PC-3 (cell line): ENCODE measurements at regions not wholly inside any gene's neighbourhood (a gene's known extent, or its start where the extent isn't known, plus 50 kb on each side); places are given as distances from the start of the nearest gene placed in this dataset.

Source experiments
- ATAC-seq: fragments of 200-7000 bp; cut with Tn5 transposase; 2 replicates; pipeline ENCODE4 v1.9.1; 2020; ENCODE audit warnings: mild to moderate bottlenecking, moderate library complexity
- BruUV-seq: library from RNA; stranded (reverse); fragments of 400-500 nt; replicated peaks from 2 replicates; lab custom pipeline; 2021; lab: Mats Ljungman, UMichigan
- CTCF ChIA-PET: fragments of 300-600 bp; sonication (Branson Sonifier 250); formaldehyde crosslinking; loops from one replicate; lab custom pipeline; 2022; ENCODE audit warnings: antibody characterized with exemption; lab: Charles Lee
- POLR2A ChIA-PET: fragments of 300-600 bp; sonication (Branson Sonifier 250); formaldehyde crosslinking; loops from one replicate; lab custom pipeline; 2022; ENCODE audit warnings: antibody characterized with exemption; ENCODE audit not compliant: unreplicated experiment; lab: Charles Lee
- DNase-seq: peaks from one replicate; pipeline ENCODE4 v3.0.0-alpha.2; 2015
- H2AFZ ChIP-seq: fragments of 300-600 bp; sonication (generic); 2 replicates; pipeline ENCODE4 v1.6.0; 2016; ENCODE audit warnings: antibody characterized with exemption, low read length
- H3F3A ChIP-seq: fragments of 300-600 bp; sonication (generic); one replicate; pipeline ENCODE4 v1.6.0; 2017; ENCODE audit warnings: antibody characterized with exemption, low read length, control low read depth, mild to moderate bottlenecking; ENCODE audit not compliant: unreplicated experiment
- H3K27ac ChIP-seq: fragments of 300-600 bp; sonication (generic); 2 replicates; pipeline ENCODE4 v1.5.1; 2016; ENCODE audit warnings: mild to moderate bottlenecking, low read length
- H3K27me3 ChIP-seq: fragments of 300-600 bp; sonication (generic); 2 replicates; pipeline ENCODE4 v1.6.1; 2016; ENCODE audit warnings: low read length, mixed read lengths
- H3K36me3 ChIP-seq: fragments of 300-600 bp; sonication (generic); 2 replicates; pipeline ENCODE4 v1.6.1; 2016; ENCODE audit warnings: low read depth, mixed run types, low read length, mixed read lengths
- H3K4me1 ChIP-seq: fragments of 300-600 bp; sonication (generic); 2 replicates; pipeline ENCODE4 v1.5.1; 2016; ENCODE audit warnings: low read length; ENCODE audit not compliant: insufficient read depth
- H3K4me2 ChIP-seq: fragments of 300-600 bp; sonication (generic); 2 replicates; pipeline ENCODE4 v1.6.0; 2016; ENCODE audit warnings: low read length
- H3K4me3 ChIP-seq: fragments of 300-600 bp; sonication (generic); 2 replicates; pipeline ENCODE4 v1.5.1; 2016; ENCODE audit warnings: mild to moderate bottlenecking, low read length, mixed read lengths
- H3K79me2 ChIP-seq: fragments of 300-600 bp; sonication (generic); 2 replicates; pipeline ENCODE4 v1.6.1; 2017; ENCODE audit warnings: low read length, mixed read lengths
- H3K9ac ChIP-seq: fragments of 300-600 bp; sonication (generic); 2 replicates; pipeline ENCODE4 v1.6.0; 2016; ENCODE audit warnings: mild to moderate bottlenecking, low read length
- H3K9me2 ChIP-seq: fragments of 300-600 bp; sonication (generic); replicated peaks from 2 replicates; pipeline ENCODE4 v1.6.1; 2016; ENCODE audit warnings: mixed run types, low read length, mixed read lengths
- H3K9me3 ChIP-seq: fragments of 300-600 bp; sonication (generic); 2 replicates; pipeline ENCODE4 v1.6.1; 2016; ENCODE audit warnings: low read length, mixed read lengths
- H4K20me1 ChIP-seq: fragments of 300-600 bp; sonication (generic); 2 replicates; pipeline ENCODE4 v1.6.1; 2016; ENCODE audit warnings: low read length, mixed read lengths
- EZH2 ChIP-seq: fragments of 300-600 bp; sonication (generic); IDR thresholded peaks from one replicate; pipeline ENCODE4 v1.6.1; 2017; ENCODE audit warnings: antibody characterized with exemption, mild to moderate bottlenecking, low read length; ENCODE audit not compliant: unreplicated experiment
- EZH2phosphoT487 ChIP-seq: fragments of 300-600 bp; sonication (generic); IDR thresholded peaks from 2 replicates; pipeline ENCODE4 v1.6.1; 2018; ENCODE audit warnings: mild to moderate bottlenecking, antibody characterized with exemption, low read length, borderline replicate concordance
- intact Hi-C: fragments of 100-400 bp; cut with micrococcal nuclease; formaldehyde crosslinking; loops from 2 replicates; pipeline ENCODE4 v1.9.0; 2023
- TF ChIP-seq, protein P1 (sequence below): fragments of 300-600 bp; sonication (generic); conservative IDR thresholded peaks from 2 replicates; pipeline ENCODE4 v1.5.1; 2017; ENCODE audit warnings: antibody characterized with exemption, low read depth, mild to moderate bottlenecking, low read length

DNA sequence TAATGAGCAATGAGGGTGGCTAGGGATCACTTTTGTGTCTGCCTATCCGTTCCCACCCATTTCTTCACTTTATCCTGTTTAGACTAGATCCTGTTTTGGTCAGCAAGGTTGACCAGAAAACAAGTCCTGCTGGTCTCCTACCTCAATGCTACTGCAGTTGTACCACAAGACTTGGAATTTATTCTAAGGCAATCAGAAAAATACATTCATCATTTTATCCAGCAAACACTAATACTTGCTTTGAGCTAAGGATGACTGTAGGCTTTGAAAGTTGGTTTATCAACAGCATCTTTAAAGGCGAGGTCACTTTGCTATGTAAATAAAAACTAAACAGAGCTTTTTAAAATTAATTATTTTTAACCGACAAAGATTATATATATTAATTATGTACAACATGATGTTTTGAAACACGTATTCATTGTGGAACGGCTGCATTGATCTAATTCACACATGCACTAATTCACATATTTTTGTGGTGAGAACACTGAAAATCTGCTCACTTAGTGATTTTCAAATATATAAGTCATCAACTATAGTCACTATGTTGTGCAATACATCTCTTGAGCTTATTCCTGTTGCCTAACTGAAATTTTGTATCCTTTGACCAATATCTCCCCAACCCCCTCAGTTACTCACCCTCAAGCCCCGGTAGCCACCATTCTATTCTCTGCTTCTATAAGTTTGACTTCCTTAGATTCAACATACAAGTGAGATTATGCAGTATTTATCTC is 125.9 kb upstream of the HS3ST3A1 start:
- Histone ChIP-seq H3K4me3 (no peak overlapping the region), H3K4me1 (peaks cover 46% of the 10 kb centered on the region), H4K20me1 (no peaks in the 10 kb centered on the region), H3K27me3 (no peaks in the 10 kb centered on the region), H2AFZ (peak overlapping the region; percentile 16; the same call in 1 of the 2 replicates), H3K79me2 (no peaks in the 10 kb centered on the region), H3K9me3 (no peaks in the 10 kb centered on the region), H3F3A (no peaks in the 10 kb centered on the region), H3K27ac (peak overlapping the region; percentile 91), H3K9me2 (no peaks in the 10 kb centered on the region), H3K36me3 (no peaks in the 10 kb centered on the region), H3K4me2 (peak overlapping the region; percentile 62), H3K9ac (peak overlapping the region; percentile 62)
- intact Hi-C loops: no loop called here
- ChIA-PET POLR2A (no interaction called here), CTCF (no interaction called here)
- no TSS peak for BruUV-seq
- DNase-seq (peak; percentile 87), ATAC-seq (no peak)
- TF ChIP-seq, protein P1, sequence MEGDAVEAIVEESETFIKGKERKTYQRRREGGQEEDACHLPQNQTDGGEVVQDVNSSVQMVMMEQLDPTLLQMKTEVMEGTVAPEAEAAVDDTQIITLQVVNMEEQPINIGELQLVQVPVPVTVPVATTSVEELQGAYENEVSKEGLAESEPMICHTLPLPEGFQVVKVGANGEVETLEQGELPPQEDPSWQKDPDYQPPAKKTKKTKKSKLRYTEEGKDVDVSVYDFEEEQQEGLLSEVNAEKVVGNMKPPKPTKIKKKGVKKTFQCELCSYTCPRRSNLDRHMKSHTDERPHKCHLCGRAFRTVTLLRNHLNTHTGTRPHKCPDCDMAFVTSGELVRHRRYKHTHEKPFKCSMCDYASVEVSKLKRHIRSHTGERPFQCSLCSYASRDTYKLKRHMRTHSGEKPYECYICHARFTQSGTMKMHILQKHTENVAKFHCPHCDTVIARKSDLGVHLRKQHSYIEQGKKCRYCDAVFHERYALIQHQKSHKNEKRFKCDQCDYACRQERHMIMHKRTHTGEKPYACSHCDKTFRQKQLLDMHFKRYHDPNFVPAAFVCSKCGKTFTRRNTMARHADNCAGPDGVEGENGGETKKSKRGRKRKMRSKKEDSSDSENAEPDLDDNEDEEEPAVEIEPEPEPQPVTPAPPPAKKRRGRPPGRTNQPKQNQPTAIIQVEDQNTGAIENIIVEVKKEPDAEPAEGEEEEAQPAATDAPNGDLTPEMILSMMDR: no peak
- TF ChIP-seq EZH2phosphoT487: no peak
- TF ChIP-seq EZH2: no peak

DNA sequence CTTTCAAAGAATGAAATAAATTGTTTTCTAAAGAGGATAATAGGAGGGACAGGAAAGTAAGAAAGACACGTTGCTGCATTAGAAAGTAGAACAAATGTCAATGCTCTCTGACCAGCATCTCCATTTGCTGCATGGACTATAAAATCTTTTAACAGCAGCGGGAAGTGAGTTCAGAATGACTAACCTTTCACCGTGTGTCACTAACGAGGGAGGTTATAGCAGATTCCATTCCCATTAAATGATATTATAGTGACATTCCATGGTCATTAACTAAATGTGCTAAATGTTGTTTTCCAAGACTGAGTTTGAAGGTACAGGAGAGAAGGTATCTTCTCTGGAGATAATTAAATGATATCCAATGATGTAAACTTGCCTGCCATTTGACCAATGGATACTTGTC is 127.1 kb upstream of the HS3ST3A1 start:
- Histone ChIP-seq H3K9me3 (no peaks in the 10 kb centered on the region), H3K4me3 (peak overlapping the region; percentile 18; the same call in 1 of the 2 replicates), H2AFZ (0 out of 2 replicates have a peak overlapping the region, but pooled peaks have one; percentile 33), H3F3A (no peaks in the 10 kb centered on the region), H4K20me1 (no peaks in the 10 kb centered on the region), H3K4me1 (peaks cover 46% of the 10 kb centered on the region), H3K27me3 (no peaks in the 10 kb centered on the region), H3K4me2 (peak overlapping the region; percentile 62), H3K9me2 (no peaks in the 10 kb centered on the region), H3K27ac (peak overlapping the region; percentile 91), H3K36me3 (no peaks in the 10 kb centered on the region), H3K79me2 (no peaks in the 10 kb centered on the region), H3K9ac (peak overlapping the region; percentile 62)
- TF ChIP-seq EZH2 (no peak), EZH2phosphoT487 (no peak)
- TF ChIP-seq, protein P1: no peak
- ATAC-seq: no peak
- intact Hi-C loops: no loop called here
- BruUV-seq: no TSS peak
- ChIA-PET POLR2A (no interaction called here), CTCF (no interaction called here)
- DNase-seq: peak; percentile 91

DNA sequence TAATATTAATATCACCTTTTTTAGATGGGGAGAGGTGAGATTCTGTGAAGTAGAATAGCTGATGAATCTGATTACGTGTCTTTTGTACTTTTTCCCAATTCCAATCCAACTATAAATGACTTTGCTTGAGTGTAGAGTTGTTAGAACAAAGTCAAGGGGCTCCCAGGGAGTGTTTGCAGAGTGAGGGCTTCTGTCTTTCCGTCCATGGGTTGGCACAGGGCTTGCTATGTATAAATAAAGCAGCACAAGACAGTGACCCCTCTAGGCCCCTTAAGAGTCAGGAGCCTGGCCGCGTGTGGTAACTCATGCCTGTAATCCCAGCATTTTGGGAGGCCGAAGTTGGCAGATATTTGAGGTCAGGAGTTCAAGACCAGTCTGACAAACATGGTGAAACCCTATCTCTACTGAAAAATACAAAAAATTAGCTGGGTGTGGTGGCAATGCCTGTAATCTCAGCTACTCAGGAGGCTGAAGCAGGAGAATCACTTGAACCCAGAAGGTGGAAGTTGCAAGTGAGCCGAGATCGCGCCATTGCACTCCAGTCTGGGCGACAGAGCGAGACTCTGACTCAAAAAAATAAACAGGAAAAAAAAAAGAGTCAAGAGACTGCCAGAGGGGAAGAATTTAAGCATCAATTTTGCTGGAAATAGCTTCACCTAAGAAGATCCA is 127.9 kb upstream of the HS3ST3A1 start:
- H3K79me2 ChIP-seq: no peaks in the 10 kb centered on the region
- H3F3A ChIP-seq: no peaks in the 10 kb centered on the region
- peaks cover 46% of the 10 kb centered on the region for H3K4me1 ChIP-seq
- TF ChIP-seq EZH2phosphoT487 (no peak), EZH2 (no peak)
- TF ChIP-seq, protein P1: no peak
- ATAC-seq (no peak), DNase-seq (peak; percentile 40)
- peak overlapping the region; percentile 24 for H3K9ac ChIP-seq
- BruUV-seq: no TSS peak
- peak overlapping the region; percentile 91 for H3K27ac ChIP-seq
- H3K9me3 ChIP-seq: no peaks in the 10 kb centered on the region
- no peaks in the 10 kb centered on the region for H4K20me1 ChIP-seq
- CTCF ChIA-PET: no interaction called here
- peak overlapping the region; percentile 36; the same call in 1 of the 2 replicates for H2AFZ ChIP-seq
- intact Hi-C loops: no loop called here
- H3K36me3 ChIP-seq: no peaks in the 10 kb centered on the region
- H3K4me2 ChIP-seq: peak overlapping the region; percentile 62
- H3K27me3 ChIP-seq: no peaks in the 10 kb centered on the region
- no peak overlapping the region for H3K4me3 ChIP-seq
- POLR2A ChIA-PET: no interaction called here
- H3K9me2 ChIP-seq: no peaks in the 10 kb centered on the region
